K562 (cell line): ENCODE measurements at regions not wholly inside any gene's neighbourhood (a gene's known extent, or its start where the extent isn't known, plus 50 kb on each side); places are given as distances from the start of the nearest gene placed in this dataset.

Experiments
- ATAC-seq: fragments of 200-7000 bp; cut with Tn5 transposase; 3 replicates; pipeline ENCODE4 v1.9.1; 2020; ENCODE audit warnings: moderate library complexity
- BruUV-seq: library from RNA; stranded (reverse); fragments of 400-500 nt; replicated peaks from 2 replicates; lab custom pipeline; 2021; lab: Mats Ljungman, UMichigan
- CTCF ChIA-PET: fragments of 300-600 bp; formaldehyde crosslinking; extraction: SDS; loops from one replicate; lab custom pipeline; 2021; ENCODE audit warnings: low intra/inter-chr PET ratio; lab: Yijun Ruan, JAX
- POLR2A ChIA-PET: fragments of 300-600, 350-650 bp; sonication (Branson Sonifier 250); formaldehyde crosslinking; extraction: SDS; loops from one replicate; lab custom pipeline; 2021; ENCODE audit warnings: antibody characterized with exemption, inconsistent platforms; lab: Yijun Ruan, JAX
- DNase-seq, 4 experiments: peaks; one replicate each; pipeline versions ENCODE4 v3.0.0 to v3.0.0-alpha.2; 2011 to 2018; ENCODE audit warnings: low spot score in 3 of 4, mixed read lengths in 3 of 4; ENCODE audit errors: extremely low read depth in 1 of 4
- FAIRE-seq: peaks from 2 replicates; lab custom pipeline; 2011; peaks lifted over from hg19 to GRCh38; lab: Jason Lieb, UNC
- H2AFZ ChIP-seq: 2 replicates; pipeline ENCODE4 v1.6.0; 2011; ENCODE audit warnings: low read depth, low read length, control low read depth, inconsistent platforms
- H3K27ac ChIP-seq: fragments of 200-600 bp; 3 replicates; pipeline ENCODE4 v1.8.0; 2011; ENCODE audit warnings: low read depth, mild to moderate bottlenecking, control low read depth, inconsistent platforms, low read length, moderate library complexity, mixed read lengths; ENCODE audit errors: extremely low read depth
- H3K27me3 ChIP-seq, 2 experiments: fragments of 300-600 bp in 1 of 2; 2 replicates in 1 of 2; 3 replicates in 1 of 2; pipeline versions ENCODE4 v1.6.0 to v1.8.0; 2011; ENCODE audit warnings: inconsistent platforms in 2 of 2, low read length in 2 of 2, mild to moderate bottlenecking in 1 of 2, mixed read lengths in 1 of 2, moderate library complexity in 1 of 2; ENCODE audit not compliant: control insufficient read depth in 2 of 2, insufficient read depth in 2 of 2
- H3K36me3 ChIP-seq: fragments of 300-600 bp; 3 replicates; pipeline ENCODE4 v1.8.0; 2011; ENCODE audit warnings: mild to moderate bottlenecking, low read length, inconsistent platforms; ENCODE audit not compliant: control insufficient read depth, insufficient read depth
- H3K4me1 ChIP-seq, 2 experiments: fragments of 200-600 bp in 1 of 2; replicated peaks in 1 of 2; 2 replicates in 1 of 2; 3 replicates in 1 of 2; pipeline versions ENCODE4 v1.5.1 to v1.8.0; 2011; ENCODE audit warnings: inconsistent platforms in 2 of 2, low read length in 2 of 2, mild to moderate bottlenecking in 1 of 2, mixed read lengths in 1 of 2, moderate library complexity in 1 of 2; ENCODE audit not compliant: control insufficient read depth in 2 of 2, insufficient read depth in 2 of 2
- H3K4me2 ChIP-seq: 2 replicates; pipeline ENCODE4 v1.6.1; 2011; ENCODE audit warnings: low read length, control low read depth, inconsistent platforms, mixed read lengths; ENCODE audit not compliant: insufficient read depth
- H3K4me3 ChIP-seq: fragments of 200-600 bp; sonication (generic), shearing (Covaris generic); 2 replicates; pipeline ENCODE4 v1.5.1; 2016; ENCODE audit warnings: control low read depth, inconsistent platforms
- H3K79me2 ChIP-seq: fragments of 200-600 bp; 3 replicates; pipeline ENCODE4 v1.8.0; 2011; ENCODE audit warnings: low read length, inconsistent platforms; ENCODE audit not compliant: control insufficient read depth, insufficient read depth
- H3K9ac ChIP-seq, 2 experiments: 2 replicates each; pipeline versions ENCODE4 v1.6.0 to v1.6.1; 2011; ENCODE audit warnings: low read depth in 2 of 2, low read length in 2 of 2, control low read depth in 1 of 2, inconsistent platforms in 1 of 2, mild to moderate bottlenecking in 1 of 2, mixed read lengths in 1 of 2; ENCODE audit not compliant: insufficient read depth in 1 of 2
- H3K9me1 ChIP-seq: one replicate; pipeline ENCODE4 v1.6.0; 2011; ENCODE audit warnings: inconsistent platforms, mild to moderate bottlenecking, low read length, moderate library complexity; ENCODE audit not compliant: control insufficient read depth, insufficient read depth
- H3K9me3 ChIP-seq: replicated peaks from 2 replicates; pipeline ENCODE4 v1.5.1; 2011; ENCODE audit warnings: low read depth, low read length, inconsistent platforms; ENCODE audit not compliant: control insufficient read depth, insufficient read depth
- H4K20me1 ChIP-seq: replicated peaks from 2 replicates; pipeline ENCODE4 v1.6.1; 2011; ENCODE audit warnings: low read length, inconsistent platforms, mixed read lengths; ENCODE audit not compliant: control insufficient read depth, insufficient read depth
- BCOR ChIP-seq: fragments of 450-650 bp; IDR thresholded peaks from 2 replicates; pipeline ENCODE4 v1.6.1; 2016
- BDP1 ChIP-seq: IDR thresholded peaks from 3 replicates; pipeline ENCODE4 v1.6.1; 2011; ENCODE audit not compliant: insufficient read length, insufficient read depth
- CBX3 ChIP-seq, 2 experiments: IDR thresholded peaks; 1 replicate in 1 of 2; 2 replicates in 1 of 2; pipeline ENCODE4 v1.6.1; 2012; ENCODE audit warnings: inconsistent platforms in 2 of 2, low read length in 2 of 2, borderline replicate concordance in 1 of 2, control low read depth in 1 of 2
- CEBPB ChIP-seq: fragments of 450-650 bp; IDR thresholded peaks from 2 replicates; pipeline ENCODE4 v1.6.1; 2016; ENCODE audit warnings: missing genetic modification characterization, missing compliant biosample characterization
- CREB1 ChIP-seq, 2 experiments: sonication (generic) in 1 of 2; formaldehyde crosslinking in 1 of 2; IDR thresholded peaks; 2 replicates each; pipeline versions ENCODE4 v1.6.1 to v1.8.0; 2012 to 2022; ENCODE audit warnings: inconsistent platforms in 1 of 2, mild to moderate bottlenecking in 1 of 2, missing genetic modification reagents in 1 of 2, moderate library complexity in 1 of 2
- FOXA1 ChIP-seq: fragments of 450-650 bp; IDR thresholded peaks from 2 replicates; pipeline ENCODE4 v1.6.1; 2016; ENCODE audit warnings: mild to moderate bottlenecking, borderline replicate concordance
- GATAD2A ChIP-seq: fragments of 450-650 bp; IDR thresholded peaks from 2 replicates; pipeline ENCODE4 v1.6.1; 2017
- KAT2B ChIP-seq: IDR thresholded peaks from one replicate; pipeline ENCODE4 v1.6.1; 2012; ENCODE audit warnings: low read depth, mild to moderate bottlenecking, control low read depth, inconsistent platforms, low read length, moderate library complexity
- KDM1A ChIP-seq, 2 experiments: fragments of 450-650 bp; IDR thresholded peaks; 2 replicates each; pipeline ENCODE4 v1.6.1; 2016; ENCODE audit warnings: mild to moderate bottlenecking in 2 of 2
- MTA2 ChIP-seq: fragments of 450-650 bp; IDR thresholded peaks from 2 replicates; pipeline ENCODE4 v1.6.1; 2016; ENCODE audit warnings: low read depth
- MYC ChIP-seq, 2 experiments: fragments of 250-450 bp in 1 of 2; sonication (Bioruptor Pico) in 1 of 2; IDR thresholded peaks; 2 replicates each; pipeline versions ENCODE4 v1.5.1 to v1.6.1; 2012 to 2021; ENCODE audit warnings: low read depth in 2 of 2, borderline replicate concordance in 1 of 2, improper control_type of control experiment in 1 of 2, low read length in 1 of 2, mild to moderate bottlenecking in 1 of 2, moderate library complexity in 1 of 2
- NR2C1 ChIP-seq, 2 experiments: fragments of 450-650 bp; IDR thresholded peaks; 2 replicates each; pipeline ENCODE4 v1.6.1; 2017; ENCODE audit warnings: mild to moderate bottlenecking in 2 of 2, antibody characterized with exemption in 1 of 2, inconsistent platforms in 1 of 2, missing compliant biosample characterization in 1 of 2, missing genetic modification characterization in 1 of 2
- RAD51 ChIP-seq: fragments of 450-650 bp; IDR thresholded peaks from 2 replicates; pipeline ENCODE4 v1.7.1; 2016; ENCODE audit warnings: low read depth, mild to moderate bottlenecking, borderline replicate concordance
- RBM14 ChIP-seq: fragments of 200-400 bp; formaldehyde crosslinking; IDR thresholded peaks from 2 replicates; pipeline ENCODE4 v1.6.1; 2018; ENCODE audit warnings: low read depth, mild to moderate bottlenecking, low read length, moderate library complexity, borderline replicate concordance; ENCODE audit not compliant: insufficient read depth
- SREBF1 ChIP-seq: fragments of 150-350 bp; IDR thresholded peaks from 2 replicates; pipeline ENCODE4 v1.6.1; 2014; ENCODE audit warnings: antibody characterized with exemption, low read depth, low read length, borderline replicate concordance
- ZFP30 ChIP-seq: fragments of 250-450 bp; sonication (Bioruptor Pico); IDR thresholded peaks from 2 replicates; pipeline ENCODE4 v1.8.0; 2022; ENCODE audit warnings: moderate library complexity, mild to moderate bottlenecking, inconsistent platforms, borderline replicate concordance
- ZNF12 ChIP-seq: sonication (generic); formaldehyde crosslinking; IDR thresholded peaks from 2 replicates; pipeline ENCODE4 v1.4.0; 2020; ENCODE audit warnings: mild to moderate bottlenecking, missing genetic modification reagents
- ZNF408 ChIP-seq: fragments of 250-450 bp; sonication (Bioruptor Pico); IDR thresholded peaks from 2 replicates; pipeline ENCODE4 v1.4.0; 2020; ENCODE audit warnings: low read depth, mild to moderate bottlenecking, moderate library complexity
- ZNF511 ChIP-seq: sonication (generic); formaldehyde crosslinking; IDR thresholded peaks from 2 replicates; pipeline ENCODE4 v1.8.0; 2022; ENCODE audit warnings: mild to moderate bottlenecking, missing genetic modification reagents
- in situ Hi-C: fragments of 300-500 bp; cut with MboI; formaldehyde crosslinking; loops from 4 replicates; pipeline ENCODE4 v1.15.0; 2018; ENCODE audit warnings: inconsistent platforms, mixed read lengths
- intact Hi-C: fragments of 100-400 bp; cut with micrococcal nuclease; formaldehyde crosslinking; loops from 2 replicates; pipeline ENCODE4 v1.14.2; 2022
- TF ChIP-seq, protein P1 (sequence below): fragments of 250-450 bp; sonication (Bioruptor Pico); IDR thresholded peaks from 2 replicates; pipeline ENCODE4 v1.5.1; 2021; ENCODE audit warnings: mild to moderate bottlenecking

- DNase-seq, result no peak
- CTCF ChIA-PET, result no interaction called here
- H3K9me3 ChIP-seq, result no peaks in the 10 kb centered on the region
- no peak for TF ChIP-seq ZFP30 (CRISPR knock-in tag)
- TF ChIP-seq CREB1 (IDR thresholded peaks at IDR 0.05), result no peak
- no peak for TF ChIP-seq CREB1 (CRISPR knock-in tag; IDR thresholded peaks at IDR 0.05)
- no peak for TF ChIP-seq FOXA1
- TF ChIP-seq GATAD2A, result no peak
- TF ChIP-seq MTA2, result no peak
- TF ChIP-seq CBX3 (IDR thresholded peaks at IDR 0.05; ENCODE audit: borderline replicate concordance in 1 of 2, low read length in 2 of 2), result no peak
- TF ChIP-seq, protein P1, sequence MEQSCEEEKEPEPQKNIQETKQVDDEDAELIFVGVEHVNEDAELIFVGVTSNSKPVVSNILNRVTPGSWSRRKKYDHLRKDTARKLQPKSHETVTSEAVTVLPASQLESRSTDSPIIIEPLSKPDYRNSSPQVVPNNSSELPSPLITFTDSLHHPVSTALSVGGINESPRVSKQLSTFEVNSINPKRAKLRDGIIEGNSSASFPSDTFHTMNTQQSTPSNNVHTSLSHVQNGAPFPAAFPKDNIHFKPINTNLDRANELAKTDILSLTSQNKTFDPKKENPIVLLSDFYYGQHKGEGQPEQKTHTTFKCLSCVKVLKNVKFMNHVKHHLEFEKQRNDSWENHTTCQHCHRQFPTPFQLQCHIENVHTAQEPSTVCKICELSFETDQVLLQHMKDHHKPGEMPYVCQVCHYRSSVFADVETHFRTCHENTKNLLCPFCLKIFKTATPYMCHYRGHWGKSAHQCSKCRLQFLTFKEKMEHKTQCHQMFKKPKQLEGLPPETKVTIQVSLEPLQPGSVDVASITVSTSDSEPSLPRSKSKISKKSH (CRISPR knock-in tag), result no peak
- TF ChIP-seq BDP1, result no peak
- TF ChIP-seq NR2C1 (IDR thresholded peaks at IDR 0.05), result no peak
- TF ChIP-seq NR2C1 (tag; IDR thresholded peaks at IDR 0.05), result no peak
- no peak for TF ChIP-seq RAD51
- TF ChIP-seq CEBPB, result no peak
- TF ChIP-seq KAT2B, result no peak
- TF ChIP-seq MYC (IDR thresholded peaks at IDR 0.05; ENCODE audit: low read depth, low read length), result no peak
- TF ChIP-seq MYC (CRISPR knock-in tag; IDR thresholded peaks at IDR 0.05; ENCODE audit: borderline replicate concordance, low read depth), result no peak
- TF ChIP-seq BCOR, result no peak
- no peak for TF ChIP-seq KDM1A (IDR thresholded peaks at IDR 0.05)
- TF ChIP-seq ZNF12 (CRISPR knock-in tag), result no peak
- no peak for TF ChIP-seq ZNF511 (CRISPR knock-in tag)
- TF ChIP-seq SREBF1, result no peak
- no peak for TF ChIP-seq ZNF408 (CRISPR knock-in tag)
- TF ChIP-seq RBM14, result no peak
- TF ChIP-seq, all 486 proteins: peak for 0
- H3K9ac ChIP-seq, result no peak overlapping the region
- no peaks in the 10 kb centered on the region for H3K27me3 ChIP-seq
- H3K4me1 ChIP-seq, result no peaks in the 10 kb centered on the region
- H3K36me3 ChIP-seq, result no peaks in the 10 kb centered on the region
- intact Hi-C loops (no loop called here), in situ Hi-C loops (no loop called here)
- ATAC-seq (no peak), FAIRE-seq (no peak)
- POLR2A ChIA-PET, result no interaction called here
- H3K79me2 ChIP-seq, result no peaks in the 10 kb centered on the region
- H3K4me3 ChIP-seq, result no peak overlapping the region
- no peak overlapping the region for H3K27ac ChIP-seq
- no peak overlapping the region for H3K4me2 ChIP-seq
- no peak overlapping the region for H2AFZ ChIP-seq
- H4K20me1 ChIP-seq, result no peaks in the 10 kb centered on the region
- BruUV-seq, result no TSS peak
- H3K9me1 ChIP-seq, result no peaks in the 10 kb centered on the region
Observed at GRCh38 chr3:99470841-99471240, 167.6 kb upstream of the COL8A1 start.
